Renal pelvis (tissue), 1 donor: ENCODE measurements at regions not wholly inside any gene's neighbourhood (a gene's known extent, or its start where the extent isn't known, plus 50 kb on each side); places are given as distances from the start of the nearest gene placed in this dataset.

Experiments
- DNase-seq: peaks from one replicate; pipeline ENCODE4 v3.0.0-alpha.2; 2013

- DNase-seq = no peak
These were observed 51.8 kb upstream of the PNRC1 start for GRCh38 chr6:89028774-89029173.

GRCh38 chr6:89027756-89028155 is 52.8 kb upstream of the PNRC1 start:
- DNase-seq = no peak

DNA sequence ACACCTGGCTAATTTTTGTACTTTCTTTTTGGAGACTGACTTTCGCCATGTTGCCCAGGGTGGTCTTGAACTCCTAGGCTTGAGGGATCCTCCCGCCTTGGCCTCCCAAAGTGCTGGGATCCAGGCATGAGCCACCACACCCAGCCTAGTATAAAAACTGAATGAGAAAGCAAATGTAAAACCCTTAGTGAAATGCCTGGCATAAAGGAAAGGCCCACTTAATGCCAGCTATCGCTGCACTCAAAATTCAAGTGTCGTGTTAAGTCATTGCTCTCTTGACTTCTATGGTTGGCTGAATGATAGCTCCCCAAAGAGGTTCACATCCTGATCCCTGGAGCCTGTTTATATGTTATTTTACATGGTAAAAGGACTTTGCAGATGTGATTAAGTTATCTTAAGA is 54.4 kb upstream of the PNRC1 start:
- DNase-seq = no peak

- DNase-seq = no peak
These were observed 54.9 kb upstream of the PNRC1 start for GRCh38 chr6:89025633-89026032.

- DNase-seq = no peak
These were observed 56.1 kb upstream of the PNRC1 start for GRCh38 chr6:89024456-89024855.

GRCh38 chr6:89023591-89024441 is 56.7 kb upstream of the PNRC1 start:
- DNase-seq = no peak

DNA sequence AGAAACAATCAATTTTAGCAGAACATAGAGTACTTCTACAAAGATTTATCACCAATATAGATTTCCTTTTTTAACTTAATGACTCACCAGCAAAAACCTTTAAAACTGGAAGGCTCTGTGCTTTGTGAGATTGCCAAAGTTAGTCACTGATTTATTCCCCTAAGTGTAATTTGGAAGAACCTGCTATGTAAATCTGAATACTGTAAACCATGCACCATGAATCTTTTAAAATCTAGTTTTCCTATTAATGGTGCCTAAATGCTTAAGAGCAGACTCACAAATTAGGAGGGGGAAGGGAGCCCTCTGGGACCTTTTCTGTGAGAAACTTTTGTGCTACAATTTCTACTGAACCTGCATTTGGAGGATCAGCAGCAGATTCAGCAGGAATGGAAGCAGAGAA is 57.8 kb upstream of the PNRC1 start:
- peak; percentile 71 for DNase-seq

DNA sequence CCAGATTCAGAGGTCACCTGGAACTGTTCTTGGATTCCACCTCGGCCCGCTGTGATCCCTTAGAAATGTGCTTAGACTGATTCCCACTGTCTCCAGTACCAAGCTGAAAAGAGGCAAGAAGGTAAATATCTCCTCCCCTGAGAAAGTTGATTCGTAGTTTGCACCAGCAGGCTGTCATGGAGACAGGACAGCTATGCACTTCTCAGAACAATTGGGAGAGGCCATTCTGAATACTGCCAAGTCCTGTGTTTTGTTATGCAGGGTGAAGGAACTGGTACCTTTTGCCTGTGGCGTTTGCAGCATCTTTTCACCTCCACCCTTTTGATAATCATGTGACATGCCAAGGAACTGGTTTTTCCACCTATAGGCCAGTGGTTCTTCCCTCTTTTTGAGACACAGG is 58.2 kb upstream of the RNGTT start:
- DNase-seq = no peak

DNA sequence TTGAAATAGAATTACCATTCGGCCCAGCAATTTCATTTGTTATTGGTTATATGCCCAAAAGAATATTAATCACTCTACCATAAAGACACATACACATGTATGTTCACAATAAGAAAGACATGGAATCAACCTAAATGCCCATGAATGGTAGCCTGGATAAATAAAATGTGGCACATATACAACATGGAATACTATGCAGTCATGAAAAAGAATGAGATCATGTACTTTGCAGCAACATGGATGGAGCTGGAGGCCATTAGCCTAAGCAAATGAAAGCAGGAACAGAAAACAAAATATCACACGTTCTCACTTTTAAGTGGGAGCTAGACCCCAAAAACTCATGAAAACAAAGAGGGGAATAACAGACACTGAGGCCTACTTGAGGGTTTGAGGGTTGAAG is 52.6 kb upstream of the RNGTT start:
- DNase-seq = no peak

- no peak for DNase-seq
These were observed 50.0 kb upstream of the RNGTT start for GRCh38 chr6:89013438-89013837.
